ENCODE measurements at regions not wholly inside any gene's neighbourhood (a gene's known extent, or its start where the extent isn't known, plus 50 kb on each side); places are given as distances from the start of the nearest gene placed in this dataset.

DNA sequence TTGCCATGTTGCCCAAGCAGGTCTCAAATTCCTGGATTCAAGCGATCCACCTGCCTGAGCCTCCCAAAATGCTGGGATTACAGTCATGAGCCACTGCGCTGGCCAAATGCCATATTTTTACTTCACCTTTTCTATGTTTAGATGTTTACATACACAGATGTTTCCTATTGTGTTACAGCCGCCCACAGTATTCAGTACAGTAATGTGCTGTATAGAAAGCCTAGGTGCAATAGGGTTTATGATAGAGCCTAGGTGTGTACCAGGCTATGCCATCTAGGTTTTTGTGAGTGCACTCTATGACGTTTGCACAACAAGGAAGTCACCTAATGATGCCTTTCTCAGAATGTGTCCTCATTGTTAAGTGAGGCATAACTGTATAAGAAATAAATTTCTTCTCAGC lies 153.4 kb downstream of the CHRM3 start:
- TF ChIP-seq, protein P1, sequence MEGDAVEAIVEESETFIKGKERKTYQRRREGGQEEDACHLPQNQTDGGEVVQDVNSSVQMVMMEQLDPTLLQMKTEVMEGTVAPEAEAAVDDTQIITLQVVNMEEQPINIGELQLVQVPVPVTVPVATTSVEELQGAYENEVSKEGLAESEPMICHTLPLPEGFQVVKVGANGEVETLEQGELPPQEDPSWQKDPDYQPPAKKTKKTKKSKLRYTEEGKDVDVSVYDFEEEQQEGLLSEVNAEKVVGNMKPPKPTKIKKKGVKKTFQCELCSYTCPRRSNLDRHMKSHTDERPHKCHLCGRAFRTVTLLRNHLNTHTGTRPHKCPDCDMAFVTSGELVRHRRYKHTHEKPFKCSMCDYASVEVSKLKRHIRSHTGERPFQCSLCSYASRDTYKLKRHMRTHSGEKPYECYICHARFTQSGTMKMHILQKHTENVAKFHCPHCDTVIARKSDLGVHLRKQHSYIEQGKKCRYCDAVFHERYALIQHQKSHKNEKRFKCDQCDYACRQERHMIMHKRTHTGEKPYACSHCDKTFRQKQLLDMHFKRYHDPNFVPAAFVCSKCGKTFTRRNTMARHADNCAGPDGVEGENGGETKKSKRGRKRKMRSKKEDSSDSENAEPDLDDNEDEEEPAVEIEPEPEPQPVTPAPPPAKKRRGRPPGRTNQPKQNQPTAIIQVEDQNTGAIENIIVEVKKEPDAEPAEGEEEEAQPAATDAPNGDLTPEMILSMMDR (IDR thresholded peaks at IDR 0.05; ENCODE audit: low read depth, low read length), result no peak
- no peak for TF ChIP-seq EZH2phosphoT487 (IDR thresholded peaks at IDR 0.05; ENCODE audit: low read depth)
